ENCODE measurements at regions not wholly inside any gene's neighbourhood (a gene's known extent, or its start where the extent isn't known, plus 50 kb on each side); places are given as distances from the start of the nearest gene placed in this dataset.
A peak's percentile ranks its signal among the peaks of the same experiment; 100 is the strongest.
"Not testable (repeated sequence)": the region's sequence is repeated elsewhere in the genome, so short reads cannot be mapped to it uniquely, and the experiment has no call there.

DNA sequence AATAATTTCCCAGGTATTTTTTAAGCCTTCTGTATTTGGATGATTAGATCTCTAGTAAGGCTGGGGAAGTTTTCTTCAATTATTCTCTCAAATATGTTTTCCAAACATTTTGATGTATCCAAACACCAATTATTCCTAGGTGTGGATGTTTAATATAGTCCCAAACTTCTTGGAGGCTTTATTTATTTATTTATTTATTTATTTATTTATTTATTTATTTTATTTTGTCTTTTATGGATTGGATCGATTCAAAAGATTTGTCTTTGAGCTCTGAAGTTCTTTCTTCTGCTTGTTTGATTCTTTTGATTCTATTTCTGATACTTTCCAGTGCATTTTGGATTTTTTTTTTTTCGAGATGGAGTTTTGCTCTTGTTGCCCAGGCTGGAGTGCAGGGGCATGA, 2267.9 kb upstream of the RAG2 start:
- H3K9me3 ChIP-seq (ENCODE audit: control insufficient read depth, low read length): no peaks in the 10 kb centered on the region
- H2AFZ ChIP-seq: no peak overlapping the region
- no peaks in the 10 kb centered on the region for H3K79me2 ChIP-seq
- no peaks in the 10 kb centered on the region for H3K36me3 ChIP-seq (ENCODE audit: control insufficient read depth, insufficient read depth, low read length)
- TF ChIP-seq, protein P1, sequence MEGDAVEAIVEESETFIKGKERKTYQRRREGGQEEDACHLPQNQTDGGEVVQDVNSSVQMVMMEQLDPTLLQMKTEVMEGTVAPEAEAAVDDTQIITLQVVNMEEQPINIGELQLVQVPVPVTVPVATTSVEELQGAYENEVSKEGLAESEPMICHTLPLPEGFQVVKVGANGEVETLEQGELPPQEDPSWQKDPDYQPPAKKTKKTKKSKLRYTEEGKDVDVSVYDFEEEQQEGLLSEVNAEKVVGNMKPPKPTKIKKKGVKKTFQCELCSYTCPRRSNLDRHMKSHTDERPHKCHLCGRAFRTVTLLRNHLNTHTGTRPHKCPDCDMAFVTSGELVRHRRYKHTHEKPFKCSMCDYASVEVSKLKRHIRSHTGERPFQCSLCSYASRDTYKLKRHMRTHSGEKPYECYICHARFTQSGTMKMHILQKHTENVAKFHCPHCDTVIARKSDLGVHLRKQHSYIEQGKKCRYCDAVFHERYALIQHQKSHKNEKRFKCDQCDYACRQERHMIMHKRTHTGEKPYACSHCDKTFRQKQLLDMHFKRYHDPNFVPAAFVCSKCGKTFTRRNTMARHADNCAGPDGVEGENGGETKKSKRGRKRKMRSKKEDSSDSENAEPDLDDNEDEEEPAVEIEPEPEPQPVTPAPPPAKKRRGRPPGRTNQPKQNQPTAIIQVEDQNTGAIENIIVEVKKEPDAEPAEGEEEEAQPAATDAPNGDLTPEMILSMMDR (IDR thresholded peaks at IDR 0.05): no peak
- no peak overlapping the region for H3K4me2 ChIP-seq (ENCODE audit: low read length)
- H3K27me3 ChIP-seq (ENCODE audit: control insufficient read depth, insufficient read depth, low read length): no peaks in the 10 kb centered on the region
- H3K27ac ChIP-seq: no peak overlapping the region
- H3K4me3 ChIP-seq (ENCODE audit: low read depth, low read length): no peak overlapping the region
- H3K4me1 ChIP-seq: no peaks in the 10 kb centered on the region
- no peak overlapping the region for H3K9ac ChIP-seq

DNA sequence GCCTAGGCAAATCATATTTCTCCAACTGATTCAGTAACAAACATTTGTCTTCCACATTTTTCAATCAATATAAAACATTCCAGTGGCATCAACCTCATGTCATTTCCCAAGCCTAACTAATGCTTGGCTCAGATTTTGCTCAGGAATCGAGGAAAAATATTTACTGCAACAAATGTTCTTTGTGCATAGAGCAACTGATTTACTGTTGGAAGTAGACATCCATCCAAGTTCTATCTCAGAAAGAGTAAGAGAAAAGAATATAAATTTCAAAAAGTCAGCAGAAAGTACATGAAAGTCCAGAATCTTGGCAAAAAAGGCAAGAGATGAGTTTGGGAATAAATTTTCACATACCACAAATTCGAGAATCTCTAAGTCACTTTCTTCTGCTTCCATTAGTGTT, 2245.0 kb upstream of the RAG2 start:
- H3K4me3 ChIP-seq (ENCODE audit: low read depth, low read length): no peak overlapping the region
- no peaks in the 10 kb centered on the region for H3K27me3 ChIP-seq (ENCODE audit: control insufficient read depth, insufficient read depth, low read length)
- H3K36me3 ChIP-seq (ENCODE audit: control insufficient read depth, insufficient read depth, low read length): no peaks in the 10 kb centered on the region
- H2AFZ ChIP-seq: peak overlapping the region; percentile 5
- H3K4me2 ChIP-seq (ENCODE audit: low read length): no peak overlapping the region
- H3K27ac ChIP-seq: peak overlapping the region; percentile 89
- H3K4me1 ChIP-seq: no peaks in the 10 kb centered on the region
- no peak overlapping the region for H3K9ac ChIP-seq
- TF ChIP-seq, protein P1 (IDR thresholded peaks at IDR 0.05): no peak
- H3K79me2 ChIP-seq: no peaks in the 10 kb centered on the region
- H3K9me3 ChIP-seq (ENCODE audit: control insufficient read depth, low read length): no peaks in the 10 kb centered on the region

DNA sequence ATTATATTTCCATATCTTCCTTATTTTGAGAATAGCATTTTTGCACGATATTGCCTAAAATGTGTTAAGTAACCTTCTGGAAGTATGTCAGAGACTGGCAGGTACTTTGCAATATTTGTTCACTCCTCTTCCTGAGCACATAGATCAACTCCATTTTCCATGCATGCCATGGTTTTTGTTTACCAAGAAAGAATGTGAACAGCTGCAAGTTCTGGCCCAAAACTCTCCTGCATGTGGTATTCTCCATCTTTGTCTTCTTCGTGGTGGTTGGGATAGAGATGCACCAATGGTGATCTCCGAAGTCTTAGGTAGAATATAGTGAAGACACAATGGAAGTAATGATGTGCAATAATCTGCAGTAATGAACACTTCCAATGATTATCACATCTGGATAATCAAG, 2241.0 kb upstream of the RAG2 start:
- H3K9me3 ChIP-seq (ENCODE audit: control insufficient read depth, low read length): no peaks in the 10 kb centered on the region
- no peaks in the 10 kb centered on the region for H3K36me3 ChIP-seq (ENCODE audit: control insufficient read depth, insufficient read depth, low read length)
- no peaks in the 10 kb centered on the region for H3K4me1 ChIP-seq
- H3K4me3 ChIP-seq (ENCODE audit: low read depth, low read length): no peak overlapping the region
- no peaks in the 10 kb centered on the region for H3K27me3 ChIP-seq (ENCODE audit: control insufficient read depth, insufficient read depth, low read length)
- no peak overlapping the region for H2AFZ ChIP-seq
- H3K27ac ChIP-seq: no peak overlapping the region
- TF ChIP-seq, protein P1 (IDR thresholded peaks at IDR 0.05): no peak
- no peaks in the 10 kb centered on the region for H3K79me2 ChIP-seq
- H3K4me2 ChIP-seq (ENCODE audit: low read length): no peak overlapping the region
- no peak overlapping the region for H3K9ac ChIP-seq

DNA sequence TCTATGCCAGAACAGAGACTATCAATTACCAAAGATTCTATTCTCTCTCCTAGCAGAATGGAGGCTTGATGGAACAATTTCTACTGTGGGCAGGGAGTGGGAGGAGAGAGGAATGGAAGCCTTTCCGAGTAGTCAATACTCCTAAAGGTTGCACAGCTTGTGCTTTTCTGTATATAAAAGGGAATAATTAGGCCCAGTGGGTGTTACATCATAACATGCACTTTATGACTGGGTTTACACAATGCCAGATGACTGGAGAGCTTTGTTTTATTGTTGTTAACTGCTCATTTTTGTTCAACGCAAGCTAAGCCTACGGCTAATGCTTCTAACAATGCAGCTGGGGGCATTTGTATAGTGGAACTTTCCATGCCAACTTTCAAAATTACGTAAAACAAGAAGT, 2237.9 kb upstream of the RAG2 start:
- Histone ChIP-seq H3K4me1 (no peaks in the 10 kb centered on the region), H2AFZ (no peak overlapping the region), H3K9me3 (ENCODE audit: control insufficient read depth, low read length) (no peaks in the 10 kb centered on the region), H3K9ac (no peak overlapping the region), H3K27me3 (ENCODE audit: control insufficient read depth, insufficient read depth, low read length) (no peaks in the 10 kb centered on the region), H3K4me3 (ENCODE audit: low read depth, low read length) (no peak overlapping the region), H3K36me3 (ENCODE audit: control insufficient read depth, insufficient read depth, low read length) (no peaks in the 10 kb centered on the region), H3K4me2 (ENCODE audit: low read length) (no peak overlapping the region), H3K27ac (no peak overlapping the region), H3K79me2 (no peaks in the 10 kb centered on the region)
- TF ChIP-seq, protein P1 (IDR thresholded peaks at IDR 0.05): no peak

DNA sequence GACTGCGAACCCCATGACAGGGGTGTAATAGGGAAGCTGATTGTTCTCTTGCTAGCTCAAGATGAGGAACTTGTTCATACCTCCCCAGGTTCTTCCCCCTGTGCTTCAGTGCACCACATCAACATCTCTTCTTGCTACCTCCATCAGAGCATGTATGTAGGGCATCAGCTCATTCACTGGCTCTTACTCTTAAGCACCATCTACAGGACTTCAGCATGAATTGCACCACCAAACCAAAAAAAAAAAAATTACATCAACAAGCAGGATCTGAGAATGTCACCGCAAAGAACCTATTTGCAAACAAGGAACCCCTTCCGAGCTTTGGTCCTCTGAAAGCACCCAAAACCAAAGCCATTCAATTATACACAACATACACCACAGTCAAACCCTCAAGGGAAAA, 2226.5 kb upstream of the RAG2 start:
- no peak overlapping the region for H3K4me2 ChIP-seq (ENCODE audit: low read length)
- H3K27me3 ChIP-seq (ENCODE audit: control insufficient read depth, insufficient read depth, low read length): no peaks in the 10 kb centered on the region
- no peaks in the 10 kb centered on the region for H3K36me3 ChIP-seq (ENCODE audit: control insufficient read depth, insufficient read depth, low read length)
- H3K4me1 ChIP-seq: no peaks in the 10 kb centered on the region
- H3K9ac ChIP-seq: no peak overlapping the region
- TF ChIP-seq, protein P1 (IDR thresholded peaks at IDR 0.05): no peak
- H3K27ac ChIP-seq: no peak overlapping the region
- H3K4me3 ChIP-seq (ENCODE audit: low read depth, low read length): no peak overlapping the region
- no peaks in the 10 kb centered on the region for H3K79me2 ChIP-seq
- H3K9me3 ChIP-seq (ENCODE audit: control insufficient read depth, low read length): no peaks in the 10 kb centered on the region
- H2AFZ ChIP-seq: no peak overlapping the region

DNA sequence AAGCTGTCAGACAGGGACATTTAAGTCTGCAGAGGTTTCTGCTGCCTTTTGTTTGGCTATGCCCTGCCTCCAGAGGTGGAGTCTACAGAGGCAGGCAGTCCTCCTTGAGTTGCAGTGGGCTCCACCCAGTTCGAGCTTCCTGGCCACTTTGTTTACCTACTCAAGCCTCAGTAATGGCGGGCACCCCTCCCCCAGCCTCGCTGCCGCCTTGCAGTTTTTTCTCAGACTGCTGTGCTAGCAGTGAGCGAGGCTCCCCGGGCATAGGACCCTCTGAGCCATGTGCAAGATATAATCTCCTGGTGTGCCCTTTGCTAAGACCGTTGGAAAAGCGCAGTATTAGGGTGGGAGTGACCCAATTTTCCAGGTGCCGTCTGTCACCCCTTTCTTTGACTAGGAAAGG, 2223.8 kb upstream of the RAG2 start:
- not testable (repeated sequence) for H3K4me3 ChIP-seq (ENCODE audit: low read depth, low read length); H3K36me3 ChIP-seq (ENCODE audit: control insufficient read depth, insufficient read depth, low read length); H3K4me1 ChIP-seq; H3K9ac ChIP-seq; H3K4me2 ChIP-seq (ENCODE audit: low read length); H3K9me3 ChIP-seq (ENCODE audit: control insufficient read depth, low read length); H3K79me2 ChIP-seq; H3K27ac ChIP-seq; H3K27me3 ChIP-seq (ENCODE audit: control insufficient read depth, insufficient read depth, low read length); H2AFZ ChIP-seq
